Testis (tissue), 2 donors: ENCODE measurements at regions not wholly inside any gene's neighbourhood (a gene's known extent, or its start where the extent isn't known, plus 50 kb on each side); places are given as distances from the start of the nearest gene placed in this dataset.

Experiments used
- POLR2A ChIP-seq: fragments of 450-650 bp; IDR thresholded peaks from one replicate; pipeline ENCODE4 v1.6.1; 2017; ENCODE audit warnings: antibody characterized with exemption, mild to moderate bottlenecking, moderate library complexity
- TF ChIP-seq, protein P1 (sequence below), 3 experiments: fragments of 450-650 bp in 2 of 3; fragments of 200-600 bp in 1 of 3; sonication (generic) in 1 of 3; IDR thresholded peaks; one replicate each; pipeline ENCODE4 v1.5.1; 2016 to 2019; ENCODE audit warnings: antibody characterized with exemption in 3 of 3, mild to moderate bottlenecking in 2 of 3, moderate library complexity in 1 of 3

DNA sequence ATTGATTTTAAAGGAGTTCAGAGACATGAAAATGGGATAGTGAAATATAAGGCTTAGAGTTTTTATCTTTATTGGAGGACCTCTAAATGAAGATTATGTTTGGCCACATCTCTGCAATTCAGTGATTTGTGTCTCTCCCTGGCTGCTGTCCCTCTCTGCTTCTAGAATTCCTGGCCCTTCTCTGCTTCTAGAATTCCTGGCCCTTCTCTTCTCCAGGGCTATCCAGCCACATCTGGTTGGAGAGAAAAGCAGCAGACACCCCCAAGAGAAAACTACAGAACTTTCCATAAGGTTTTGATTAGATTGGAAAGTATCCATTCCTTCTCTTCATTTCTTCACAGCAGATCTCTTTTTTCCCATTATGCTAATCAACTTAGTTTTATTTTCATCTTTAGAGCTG lies 135.5 kb downstream of the NPY start:
- TF ChIP-seq, protein P1, sequence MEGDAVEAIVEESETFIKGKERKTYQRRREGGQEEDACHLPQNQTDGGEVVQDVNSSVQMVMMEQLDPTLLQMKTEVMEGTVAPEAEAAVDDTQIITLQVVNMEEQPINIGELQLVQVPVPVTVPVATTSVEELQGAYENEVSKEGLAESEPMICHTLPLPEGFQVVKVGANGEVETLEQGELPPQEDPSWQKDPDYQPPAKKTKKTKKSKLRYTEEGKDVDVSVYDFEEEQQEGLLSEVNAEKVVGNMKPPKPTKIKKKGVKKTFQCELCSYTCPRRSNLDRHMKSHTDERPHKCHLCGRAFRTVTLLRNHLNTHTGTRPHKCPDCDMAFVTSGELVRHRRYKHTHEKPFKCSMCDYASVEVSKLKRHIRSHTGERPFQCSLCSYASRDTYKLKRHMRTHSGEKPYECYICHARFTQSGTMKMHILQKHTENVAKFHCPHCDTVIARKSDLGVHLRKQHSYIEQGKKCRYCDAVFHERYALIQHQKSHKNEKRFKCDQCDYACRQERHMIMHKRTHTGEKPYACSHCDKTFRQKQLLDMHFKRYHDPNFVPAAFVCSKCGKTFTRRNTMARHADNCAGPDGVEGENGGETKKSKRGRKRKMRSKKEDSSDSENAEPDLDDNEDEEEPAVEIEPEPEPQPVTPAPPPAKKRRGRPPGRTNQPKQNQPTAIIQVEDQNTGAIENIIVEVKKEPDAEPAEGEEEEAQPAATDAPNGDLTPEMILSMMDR (IDR thresholded peaks at IDR 0.05) = no peak
- no peak for TF ChIP-seq POLR2A
